Type B pancreatic cell (in vitro differentiated cells): ENCODE measurements at regions not wholly inside any gene's neighbourhood (a gene's known extent, or its start where the extent isn't known, plus 50 kb on each side); places are given as distances from the start of the nearest gene placed in this dataset.
"Not testable (repeated sequence)": the region's sequence is repeated elsewhere in the genome, so short reads cannot be mapped to it uniquely, and the experiment has no call there.

Source experiments
- DNase-seq: peaks from one replicate; pipeline ENCODE4 v3.0.0; 2021; ENCODE audit warnings: mixed read lengths; ENCODE audit not compliant: unreplicated experiment; ENCODE audit errors: extremely low spot score
- H3K27ac Mint-ChIP-seq: 2 replicates; pipeline ENCODE4 v1.8.0; 2021; ENCODE audit warnings: mild to moderate bottlenecking, mixed read lengths
- H3K27me3 Mint-ChIP-seq: 2 replicates; pipeline ENCODE4 v1.8.0; 2021; ENCODE audit warnings: mixed read lengths
- H3K36me3 Mint-ChIP-seq: 2 replicates; pipeline ENCODE4 v1.8.0; 2021; ENCODE audit warnings: mixed read lengths
- H3K4me1 Mint-ChIP-seq: one replicate; pipeline ENCODE4 v1.8.0; 2021; ENCODE audit warnings: mixed read lengths; ENCODE audit not compliant: unreplicated experiment
- H3K4me3 Mint-ChIP-seq: 2 replicates; pipeline ENCODE4 v1.8.0; 2021; ENCODE audit warnings: mild to moderate bottlenecking, mixed read lengths
- H3K9me3 Mint-ChIP-seq: 2 replicates; pipeline ENCODE4 v1.8.0; 2021; ENCODE audit warnings: mixed read lengths
- TF ChIP-seq, protein P1 (sequence below): fragments of 200-600 bp; sonication (generic); conservative IDR thresholded peaks from 2 replicates; pipeline ENCODE4 v1.5.0; 2021; ENCODE audit warnings: antibody characterized with exemption, mild to moderate bottlenecking

DNA sequence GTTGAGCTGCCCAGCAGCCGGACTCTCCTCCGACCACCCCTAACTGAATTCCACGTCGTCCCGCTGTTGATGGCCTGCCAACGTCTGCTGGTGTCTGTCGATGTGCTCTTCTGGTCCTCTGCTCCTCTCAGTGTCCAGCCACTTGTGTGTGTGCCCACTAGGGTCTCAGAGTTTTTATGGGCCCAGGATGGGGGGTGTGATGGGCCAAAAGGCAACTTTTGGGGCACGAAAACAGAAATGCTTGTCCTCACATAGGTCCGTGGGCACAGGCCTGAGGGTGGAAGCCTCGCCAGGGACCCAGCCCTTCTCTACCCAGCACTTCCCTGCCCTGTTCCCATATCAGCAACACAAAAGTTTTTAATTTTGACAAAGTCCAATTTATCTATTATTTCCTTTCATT, 85.7 kb upstream of the RUFY1 start:
- H3K27ac Mint-ChIP-seq = no peak overlapping the region
- DNase-seq = no peak
- peaks cover 5% of the 10 kb centered on the region for H3K9me3 Mint-ChIP-seq

DNA sequence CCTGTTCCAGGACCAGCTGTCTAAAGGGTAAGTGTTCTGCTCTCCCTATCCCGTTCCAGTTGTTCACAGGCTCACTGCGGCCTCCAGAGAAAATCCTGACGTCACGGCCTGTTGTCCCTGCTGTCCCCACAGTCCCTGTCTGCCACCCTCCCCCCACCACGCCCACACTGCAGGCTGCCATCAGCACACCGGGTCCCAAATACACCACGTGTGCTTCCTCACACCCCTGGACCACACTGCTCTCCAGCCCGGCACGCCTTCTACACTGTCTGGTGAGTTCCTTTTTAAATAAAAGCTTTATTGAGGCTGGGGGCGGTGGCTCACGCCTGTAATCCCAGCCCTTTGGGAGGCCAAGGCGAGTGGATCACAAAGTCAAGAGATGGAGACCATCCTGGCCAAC, 88.3 kb upstream of the RUFY1 start:
- H3K9me3 Mint-ChIP-seq = no peaks in the 10 kb centered on the region
- H3K4me3 Mint-ChIP-seq = no peak overlapping the region
- H3K27ac Mint-ChIP-seq = no peak overlapping the region
- DNase-seq = no peak
- TF ChIP-seq, protein P1, sequence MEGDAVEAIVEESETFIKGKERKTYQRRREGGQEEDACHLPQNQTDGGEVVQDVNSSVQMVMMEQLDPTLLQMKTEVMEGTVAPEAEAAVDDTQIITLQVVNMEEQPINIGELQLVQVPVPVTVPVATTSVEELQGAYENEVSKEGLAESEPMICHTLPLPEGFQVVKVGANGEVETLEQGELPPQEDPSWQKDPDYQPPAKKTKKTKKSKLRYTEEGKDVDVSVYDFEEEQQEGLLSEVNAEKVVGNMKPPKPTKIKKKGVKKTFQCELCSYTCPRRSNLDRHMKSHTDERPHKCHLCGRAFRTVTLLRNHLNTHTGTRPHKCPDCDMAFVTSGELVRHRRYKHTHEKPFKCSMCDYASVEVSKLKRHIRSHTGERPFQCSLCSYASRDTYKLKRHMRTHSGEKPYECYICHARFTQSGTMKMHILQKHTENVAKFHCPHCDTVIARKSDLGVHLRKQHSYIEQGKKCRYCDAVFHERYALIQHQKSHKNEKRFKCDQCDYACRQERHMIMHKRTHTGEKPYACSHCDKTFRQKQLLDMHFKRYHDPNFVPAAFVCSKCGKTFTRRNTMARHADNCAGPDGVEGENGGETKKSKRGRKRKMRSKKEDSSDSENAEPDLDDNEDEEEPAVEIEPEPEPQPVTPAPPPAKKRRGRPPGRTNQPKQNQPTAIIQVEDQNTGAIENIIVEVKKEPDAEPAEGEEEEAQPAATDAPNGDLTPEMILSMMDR = no peak
- no peaks in the 10 kb centered on the region for H3K36me3 Mint-ChIP-seq
- peaks cover 3% of the 10 kb centered on the region for H3K27me3 Mint-ChIP-seq
- H3K4me1 Mint-ChIP-seq = no peaks in the 10 kb centered on the region

More for the DNA sequence above, 85.7 kb upstream of the RUFY1 start:
- Mint-ChIP-seq H3K4me3 (no peak overlapping the region), H3K4me1 (no peaks in the 10 kb centered on the region), H3K36me3 (no peaks in the 10 kb centered on the region), H3K27me3 (no peaks in the 10 kb centered on the region)
- TF ChIP-seq, protein P1 = no peak

DNA sequence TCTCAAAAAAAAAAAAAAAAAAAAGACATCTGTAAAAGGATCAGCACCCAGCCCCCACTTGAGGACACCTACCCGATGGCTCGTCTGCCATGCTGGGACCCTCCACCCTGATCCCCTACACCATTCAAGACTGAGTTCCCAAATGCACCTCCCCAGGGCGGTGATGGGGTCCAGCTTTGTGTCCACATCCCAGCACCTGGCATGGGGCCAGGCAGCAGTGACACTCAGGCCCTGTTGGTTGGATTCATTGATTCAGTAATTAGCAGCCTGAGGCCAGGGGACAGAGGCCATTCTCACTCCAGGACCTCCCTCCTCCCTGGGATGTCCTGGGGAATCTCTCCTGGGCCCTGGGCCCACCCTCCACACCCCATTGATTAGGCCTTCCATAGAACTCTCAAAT, 88.8 kb upstream of the RUFY1 start:
- H3K9me3 Mint-ChIP-seq = no peaks in the 10 kb centered on the region
- H3K27ac Mint-ChIP-seq = no peak overlapping the region
- H3K27me3 Mint-ChIP-seq = peaks cover 3% of the 10 kb centered on the region
- DNase-seq = no peak
- no peaks in the 10 kb centered on the region for H3K36me3 Mint-ChIP-seq
- H3K4me1 Mint-ChIP-seq = no peaks in the 10 kb centered on the region
- TF ChIP-seq, protein P1 = no peak
- H3K4me3 Mint-ChIP-seq = no peak overlapping the region

DNA sequence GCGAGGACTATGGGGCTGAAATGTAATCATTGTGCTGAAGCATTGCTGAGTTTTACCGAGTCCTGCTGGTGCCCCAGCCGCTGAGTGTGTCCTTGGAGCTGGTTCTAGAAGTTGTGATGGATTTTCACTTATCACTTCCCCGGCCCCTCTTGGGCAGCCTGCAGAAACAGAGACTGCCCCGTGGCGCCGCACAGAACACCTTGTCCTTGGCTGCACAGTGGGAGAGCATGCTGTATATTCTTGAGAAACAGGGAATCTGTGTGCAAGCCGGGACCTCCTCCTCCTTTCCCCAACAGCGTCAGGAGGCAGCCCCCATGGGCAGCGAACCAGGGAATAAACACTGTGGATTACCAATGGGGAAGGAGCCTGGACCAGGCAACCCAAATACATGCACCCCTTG, 90.6 kb upstream of the RUFY1 start:
- H3K4me1 Mint-ChIP-seq = no peaks in the 10 kb centered on the region
- no peaks in the 10 kb centered on the region for H3K36me3 Mint-ChIP-seq
- peaks cover 3% of the 10 kb centered on the region for H3K27me3 Mint-ChIP-seq
- DNase-seq = no peak
- TF ChIP-seq, protein P1 = no peak
- no peak overlapping the region for H3K4me3 Mint-ChIP-seq
- no peak overlapping the region for H3K27ac Mint-ChIP-seq
- H3K9me3 Mint-ChIP-seq = no peaks in the 10 kb centered on the region

DNA sequence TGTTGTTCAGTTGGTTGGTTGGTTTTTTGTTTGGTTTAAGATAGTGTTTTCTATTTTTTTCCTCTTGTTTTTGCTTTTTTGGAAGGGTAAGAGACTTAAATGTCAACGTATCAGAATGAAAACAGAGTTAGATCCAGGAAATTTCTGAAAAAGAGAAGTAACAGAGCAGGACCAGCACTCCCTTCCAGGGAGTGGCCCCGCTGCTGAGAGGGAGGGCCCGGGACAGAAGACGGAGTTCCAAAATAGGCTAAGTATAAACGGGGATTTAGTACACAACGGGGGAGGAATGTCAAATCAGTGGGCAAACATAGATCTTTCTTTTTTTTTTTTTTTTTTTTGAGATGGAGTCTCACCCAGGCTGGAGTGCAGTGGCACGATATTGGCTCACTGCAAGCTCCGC, 92.7 kb upstream of the RUFY1 start:
- Mint-ChIP-seq H3K9me3 (no peaks in the 10 kb centered on the region), H3K27me3 (peaks cover 7% of the 10 kb centered on the region), H3K4me1 (no peaks in the 10 kb centered on the region), H3K36me3 (no peaks in the 10 kb centered on the region), H3K27ac (no peak overlapping the region), H3K4me3 (no peak overlapping the region)
- TF ChIP-seq, protein P1 = no peak
- no peak for DNase-seq

DNA sequence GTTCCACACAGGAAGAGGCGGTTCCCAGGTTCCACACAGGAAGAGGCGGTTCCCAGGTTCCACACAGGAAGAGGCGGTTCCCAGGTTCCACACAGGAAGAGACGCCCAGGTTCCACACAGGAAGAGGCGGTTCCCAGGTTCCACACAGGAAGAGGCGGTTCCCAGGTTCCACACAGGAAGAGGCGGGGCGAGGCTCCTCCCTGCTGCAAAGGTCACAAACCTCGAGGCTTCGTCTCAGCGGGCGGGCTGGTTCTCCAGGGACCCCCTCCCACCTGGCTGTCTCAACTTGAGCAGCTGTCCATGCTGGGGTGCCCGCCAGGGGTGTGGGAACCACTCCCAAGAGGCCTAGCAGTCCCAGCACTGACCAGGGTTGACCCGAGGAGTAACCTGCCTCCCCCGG, 94.3 kb upstream of the RUFY1 start:
- not testable (repeated sequence) for H3K4me1 Mint-ChIP-seq, H3K27ac Mint-ChIP-seq, H3K4me3 Mint-ChIP-seq, H3K36me3 Mint-ChIP-seq, H3K9me3 Mint-ChIP-seq, DNase-seq, H3K27me3 Mint-ChIP-seq
